HG03175 (cell line): ENCODE measurements at regions not wholly inside any gene's neighbourhood (a gene's known extent, or its start where the extent isn't known, plus 50 kb on each side); places are given as distances from the start of the nearest gene placed in this dataset.
"Not testable (repeated sequence)": the region's sequence is repeated elsewhere in the genome, so short reads cannot be mapped to it uniquely, and the experiment has no call there.

Source experiments
- ATAC-seq: cut with Tn5 transposase; IDR thresholded peaks from one replicate; pipeline ENCODE4 v1.9.1; 2021; ENCODE audit warnings: mild to moderate bottlenecking, moderate library complexity; ENCODE audit not compliant: unreplicated experiment

DNA sequence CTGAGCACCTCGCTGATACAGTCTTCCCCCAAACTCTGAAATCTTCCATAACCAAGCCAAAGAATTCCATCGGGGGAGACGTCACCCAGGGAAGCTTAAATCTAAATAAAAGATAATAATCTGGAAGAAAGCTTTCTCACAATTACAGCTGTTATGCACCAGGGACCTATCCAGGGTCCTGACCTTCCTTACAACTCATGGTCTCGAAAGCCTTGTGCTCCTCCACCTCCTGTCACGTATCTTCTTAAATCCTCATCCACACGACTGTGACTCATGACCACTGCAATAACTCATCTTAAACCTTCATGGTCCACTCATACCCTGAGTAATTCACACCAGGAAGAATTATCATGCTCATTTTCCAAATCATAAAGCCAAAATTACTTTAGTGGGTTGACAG lies 166.8 kb upstream of the FRG1 start:
- ATAC-seq = no peak

DNA sequence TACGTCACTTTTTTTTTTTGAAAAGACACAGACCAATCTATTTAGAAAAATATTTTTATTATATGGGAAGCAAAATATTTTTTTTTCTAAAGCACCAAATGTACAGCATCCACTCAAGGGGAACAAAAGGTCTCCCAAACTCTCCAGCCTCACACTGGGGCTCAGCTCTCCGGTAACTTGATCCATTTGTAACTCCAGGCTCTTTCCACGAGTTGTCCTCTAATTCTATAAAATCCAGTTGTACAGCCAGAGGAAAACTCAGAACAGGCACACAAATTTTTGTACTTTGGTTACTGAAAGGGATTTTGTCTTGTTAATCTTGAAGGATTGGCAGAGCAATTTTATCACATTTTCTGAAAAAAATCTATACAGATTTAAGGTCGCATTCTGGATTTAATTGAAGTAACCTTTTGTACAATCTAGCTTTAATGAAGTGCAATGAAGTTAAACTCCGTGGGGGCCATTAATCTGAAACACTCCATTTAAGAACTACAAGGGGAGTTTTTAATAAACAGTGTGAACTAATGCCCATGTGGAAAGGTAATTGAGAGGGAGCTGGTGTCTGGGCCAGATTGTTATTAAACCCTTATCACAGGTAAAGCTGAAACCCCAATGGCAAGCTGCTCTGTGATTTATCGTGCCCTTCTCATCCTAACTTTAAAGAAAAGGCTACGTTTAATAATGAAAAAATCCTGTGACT lies 161.2 kb upstream of the FRG1 start:
- ATAC-seq = no peak

DNA sequence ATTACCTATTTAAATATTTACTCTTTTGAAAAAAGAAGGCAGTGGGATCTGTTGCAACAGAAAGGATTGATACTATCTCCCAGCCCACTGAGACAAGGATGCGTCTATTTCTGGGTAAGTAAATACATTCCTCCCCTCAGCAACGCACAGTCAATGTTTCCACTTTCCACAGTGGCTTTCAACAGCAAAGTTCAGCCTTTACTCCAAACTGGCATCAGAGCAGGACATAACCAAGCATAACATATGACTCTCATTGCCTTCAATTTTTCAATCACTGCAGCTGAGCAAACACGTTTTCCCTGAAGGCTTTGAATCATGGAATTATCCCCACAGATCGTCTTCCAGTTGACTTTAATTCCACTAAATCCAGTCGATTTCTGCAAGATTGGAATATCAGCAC lies 160.3 kb upstream of the FRG1 start:
- no peak for ATAC-seq

DNA sequence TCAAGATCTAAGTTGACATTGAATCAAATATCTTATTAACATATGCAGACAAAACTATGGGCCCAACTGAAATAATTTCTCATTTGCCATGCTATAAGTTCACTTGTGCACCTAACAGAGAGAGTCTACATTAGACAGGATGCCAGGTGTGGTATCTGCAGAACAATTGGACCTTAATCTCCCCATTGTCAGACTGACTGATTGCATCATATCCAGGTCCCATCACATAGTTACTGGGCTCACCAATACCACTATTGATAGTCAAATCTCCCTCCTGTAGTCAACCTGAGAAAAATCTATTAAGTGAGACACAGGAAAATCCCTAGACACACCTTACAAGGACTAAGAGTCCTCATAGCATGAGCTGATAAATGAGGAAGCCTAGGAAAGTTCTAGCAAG lies 156.0 kb upstream of the FRG1 start:
- ATAC-seq = no peak

DNA sequence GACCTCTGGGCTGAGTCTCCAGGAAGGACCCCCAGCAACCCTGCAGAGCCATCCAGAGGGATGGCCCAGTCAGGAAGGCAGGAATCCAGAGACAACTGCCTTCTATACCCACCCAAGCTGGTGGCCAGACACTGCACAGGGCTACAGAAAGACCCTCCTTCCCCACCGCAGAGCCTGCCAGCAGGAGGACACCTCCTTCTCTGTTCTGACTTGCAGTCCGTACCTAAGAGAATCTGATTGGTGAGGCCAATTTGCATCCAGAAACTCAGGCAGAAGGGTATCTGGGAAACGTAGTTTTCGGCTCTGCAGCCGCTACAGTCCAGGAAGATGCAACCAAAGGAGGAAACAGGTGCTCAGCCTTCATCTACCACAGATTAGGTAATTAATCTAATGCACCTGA lies 155.4 kb upstream of the FRG1 start:
- no peak for ATAC-seq

DNA sequence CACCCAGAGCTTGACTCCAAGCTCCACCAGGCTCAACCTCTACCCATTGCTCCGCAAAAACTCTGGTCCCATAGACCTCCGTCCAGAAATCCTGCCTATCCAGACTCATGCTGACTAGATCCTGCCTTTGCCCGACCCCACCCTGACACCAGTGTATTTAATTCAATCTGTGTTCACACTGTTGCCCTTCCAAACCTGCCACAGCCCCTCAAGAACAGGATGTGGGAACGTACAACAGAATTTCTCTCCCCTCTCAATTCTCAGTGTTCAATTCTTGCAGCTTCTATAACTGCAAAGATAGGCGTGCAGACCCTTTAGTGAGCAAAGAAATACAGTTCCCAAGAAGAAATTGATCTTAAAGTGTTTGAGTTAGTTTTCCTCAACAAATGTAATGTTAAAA lies 154.2 kb upstream of the FRG1 start:
- no peak for ATAC-seq

DNA sequence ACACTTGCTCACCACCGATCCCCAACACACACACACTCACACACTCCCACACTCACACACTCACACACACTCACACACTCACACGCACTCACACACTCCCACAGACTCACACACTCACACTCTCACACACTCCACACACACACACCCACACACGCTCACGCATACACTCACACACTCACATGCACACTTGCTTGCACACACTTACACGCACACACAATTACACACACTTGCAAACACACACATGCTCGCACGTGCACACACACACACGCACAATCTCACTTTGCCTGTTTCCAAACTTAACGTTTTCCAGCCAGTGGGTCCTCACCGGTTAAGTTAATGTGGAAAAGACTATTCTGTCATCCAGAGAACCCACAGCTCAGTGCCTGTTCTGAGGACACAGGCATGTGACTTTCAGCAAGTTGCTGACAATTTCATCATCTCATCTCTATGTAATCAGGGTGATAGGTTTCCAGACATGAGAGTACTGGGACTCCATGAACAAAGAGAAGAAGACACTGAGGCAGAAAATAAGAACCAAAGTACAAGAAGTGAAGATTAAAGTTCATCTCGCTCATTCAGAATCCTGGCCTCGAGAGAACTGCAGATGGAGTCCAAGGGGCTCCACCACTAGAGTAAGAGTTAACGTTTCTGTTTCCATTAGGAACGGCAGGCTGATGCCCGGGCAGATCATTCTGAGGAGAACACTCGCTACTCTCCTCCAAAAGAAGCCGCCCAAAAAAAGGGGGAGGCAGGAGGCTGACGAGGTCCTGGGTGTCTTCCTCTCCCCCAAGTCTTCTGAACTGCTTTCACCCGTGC lies 153.2 kb upstream of the FRG1 start:
- ATAC-seq = no peak

DNA sequence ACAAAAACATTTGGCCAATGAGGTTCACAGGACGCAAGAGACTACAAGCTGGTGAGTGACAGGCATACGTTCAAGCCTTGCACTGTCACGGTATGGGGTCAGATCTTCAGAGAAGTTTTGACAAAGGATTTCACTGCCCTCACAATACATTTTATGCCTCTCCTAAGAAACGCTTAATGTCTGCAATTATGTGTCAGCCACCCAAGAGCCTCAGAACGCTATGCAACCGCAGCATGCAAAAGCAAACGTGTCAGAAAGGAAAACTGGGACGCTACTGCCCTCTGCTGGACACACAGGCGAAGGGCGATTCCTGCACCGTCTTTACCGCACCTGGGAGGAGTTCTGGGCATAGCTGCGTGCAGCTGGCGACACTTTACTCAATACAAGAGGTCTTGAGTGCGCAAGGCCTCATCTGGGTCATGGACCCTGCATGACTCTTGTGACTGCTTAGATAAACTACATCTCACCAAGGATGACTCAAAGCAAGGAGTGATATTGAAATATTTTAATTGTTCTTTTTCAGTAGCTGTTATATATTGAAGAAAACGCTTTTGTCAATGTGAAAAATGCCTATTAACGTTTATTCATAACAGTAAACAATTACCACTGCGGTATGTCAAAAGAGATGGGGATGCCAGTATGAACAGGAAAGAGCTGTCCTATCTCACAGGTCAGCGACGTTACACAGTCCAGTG lies 147.6 kb upstream of the FRG1 start:
- peak; percentile 92 for ATAC-seq

DNA sequence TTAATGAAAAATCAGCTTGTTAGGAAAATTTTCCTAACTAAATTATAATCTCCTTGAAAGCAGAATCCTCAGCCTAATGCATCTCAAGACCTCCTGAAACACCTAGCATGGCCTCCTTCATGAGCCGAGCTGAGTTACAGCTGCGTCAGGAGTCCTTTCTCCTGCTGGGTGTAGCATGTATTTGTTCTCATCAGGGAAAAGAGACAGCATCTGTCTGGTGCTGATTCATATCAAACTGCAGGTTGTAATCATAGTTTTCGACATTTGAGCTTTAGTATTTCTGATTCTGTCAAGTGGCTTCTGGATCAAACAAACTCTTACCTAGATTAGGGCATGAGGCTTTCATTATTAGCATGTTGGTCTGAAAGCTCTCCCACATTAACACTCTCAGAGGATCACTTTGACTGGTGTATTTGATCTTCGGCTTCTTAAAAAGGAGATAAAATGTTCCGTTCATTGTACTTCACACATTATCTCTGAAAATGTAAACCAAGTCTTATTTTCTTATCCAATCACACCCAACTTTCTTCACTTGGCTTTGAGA lies 140.1 kb upstream of the FRG1 start:
- ATAC-seq = no peak

DNA sequence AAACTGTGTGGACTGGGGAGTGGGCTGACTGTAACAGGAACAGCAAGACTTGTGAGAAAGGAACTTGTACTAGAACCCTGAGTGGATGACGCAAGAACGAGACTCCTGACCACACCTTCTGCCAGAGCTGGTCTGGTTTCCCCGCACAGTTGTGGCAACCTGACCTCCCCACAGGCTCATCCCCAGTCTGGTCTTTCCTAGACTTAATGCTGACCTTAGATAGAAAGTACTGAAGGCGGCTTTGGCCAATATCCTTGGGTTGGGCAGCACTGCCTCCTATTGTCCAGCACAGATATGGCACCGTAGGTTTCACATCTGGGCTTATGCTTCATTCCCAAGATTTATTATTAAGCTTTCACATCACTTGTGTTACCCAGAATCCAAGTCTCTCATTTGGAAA lies 137.8 kb upstream of the FRG1 start:
- no peak for ATAC-seq

DNA sequence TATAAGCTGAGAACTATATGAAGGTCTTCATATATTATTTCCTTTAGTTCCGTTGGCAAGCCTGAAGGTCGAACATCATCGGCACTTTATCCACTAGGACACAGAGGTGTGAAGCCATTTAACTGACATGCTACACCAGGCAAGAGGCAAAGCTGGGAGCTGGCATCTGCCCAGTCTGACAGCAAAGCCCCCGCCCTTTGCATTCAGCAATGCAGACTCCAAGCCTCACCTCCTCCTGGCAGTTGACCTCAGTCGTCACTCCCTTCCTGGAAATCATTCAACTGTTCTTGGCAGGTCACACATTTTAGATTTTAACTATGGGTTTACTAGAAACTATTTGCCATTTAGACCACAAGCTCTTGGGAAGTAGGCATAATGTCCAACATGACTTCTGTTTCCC lies 135.8 kb upstream of the FRG1 start:
- ATAC-seq = no peak

DNA sequence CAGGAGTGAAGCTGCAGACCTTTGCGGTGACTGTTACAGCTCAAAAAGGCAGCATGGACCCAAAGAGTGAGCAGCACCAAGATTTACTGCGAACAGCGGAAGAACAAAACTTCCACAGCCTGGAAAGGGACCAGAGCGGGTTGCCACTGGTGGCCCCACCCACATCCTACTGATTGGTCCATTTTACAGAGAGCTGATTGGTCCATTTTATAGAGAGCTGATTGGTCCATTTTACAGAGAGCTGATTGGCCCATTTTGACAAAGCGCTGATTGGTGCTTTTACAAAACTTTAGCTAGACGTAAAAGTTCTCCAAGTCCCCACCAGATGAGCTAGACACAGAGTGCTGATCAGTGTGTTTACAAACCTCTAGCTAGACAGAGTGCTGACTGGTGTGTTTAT lies 134.2 kb upstream of the FRG1 start:
- ATAC-seq = no peak

DNA sequence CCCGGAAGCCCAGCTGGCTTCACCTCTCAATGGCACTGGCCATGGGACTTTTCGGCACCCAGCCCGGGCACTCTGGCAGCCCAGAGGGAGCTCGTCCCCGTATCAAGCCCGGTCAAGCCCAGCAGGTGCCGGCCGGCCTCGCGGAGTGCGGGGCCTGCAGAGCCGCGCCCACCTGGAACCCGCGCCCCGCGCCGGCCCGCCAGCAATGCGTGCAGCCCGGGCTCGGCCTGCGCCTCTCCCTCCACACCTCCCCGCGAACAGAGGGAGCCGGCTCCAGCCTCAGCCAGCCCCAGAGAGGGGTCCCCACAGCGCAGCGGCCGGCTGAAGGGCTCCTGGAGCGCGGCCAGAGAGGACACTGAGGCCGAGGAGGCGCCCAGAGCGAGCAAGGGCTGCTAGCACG lies 133.6 kb upstream of the FRG1 start:
- ATAC-seq = no peak

DNA sequence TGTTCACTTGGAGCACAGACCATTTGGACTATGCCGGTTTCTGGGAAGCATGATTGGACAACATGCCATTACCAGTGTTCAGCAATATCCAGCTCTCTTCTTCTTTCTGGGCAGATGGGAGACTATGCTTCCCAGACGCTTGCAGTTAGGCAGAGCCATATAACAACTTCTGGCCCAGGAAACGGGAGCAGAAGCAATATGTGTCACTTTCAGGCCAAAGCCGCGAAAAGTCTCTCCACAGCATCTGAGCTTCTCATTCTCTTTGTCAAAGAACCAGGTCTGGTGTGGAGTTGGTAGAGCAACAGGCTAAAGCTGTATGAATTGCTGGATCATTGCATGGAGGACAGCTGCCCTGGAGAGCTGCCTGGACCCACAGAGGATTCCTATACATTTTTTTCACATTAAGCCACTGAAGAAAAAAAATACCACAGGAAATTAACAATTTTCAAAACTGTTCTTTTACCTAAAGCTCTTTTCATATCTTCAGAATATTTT lies 131.4 kb upstream of the FRG1 start:
- ATAC-seq = no peak

DNA sequence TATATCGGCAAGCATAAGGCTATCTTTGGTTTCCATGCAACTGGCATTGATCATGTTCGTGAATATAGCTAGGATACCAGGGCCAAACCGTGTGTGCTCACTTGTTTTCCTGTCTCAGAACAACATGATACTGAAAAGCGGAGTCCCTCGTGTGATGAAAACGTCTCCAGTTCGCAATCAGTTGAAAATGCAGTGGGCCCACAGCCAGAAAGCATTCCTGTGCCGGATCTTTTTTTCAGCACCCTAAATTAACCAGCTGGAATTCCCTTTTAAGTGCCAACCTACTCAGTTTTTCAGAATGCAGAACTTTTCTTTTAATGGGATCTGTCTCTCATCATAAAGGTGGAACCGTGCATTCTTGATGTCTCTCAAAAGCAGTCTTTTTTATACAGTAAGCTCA lies 130.8 kb upstream of the FRG1 start:
- ATAC-seq = no peak

DNA sequence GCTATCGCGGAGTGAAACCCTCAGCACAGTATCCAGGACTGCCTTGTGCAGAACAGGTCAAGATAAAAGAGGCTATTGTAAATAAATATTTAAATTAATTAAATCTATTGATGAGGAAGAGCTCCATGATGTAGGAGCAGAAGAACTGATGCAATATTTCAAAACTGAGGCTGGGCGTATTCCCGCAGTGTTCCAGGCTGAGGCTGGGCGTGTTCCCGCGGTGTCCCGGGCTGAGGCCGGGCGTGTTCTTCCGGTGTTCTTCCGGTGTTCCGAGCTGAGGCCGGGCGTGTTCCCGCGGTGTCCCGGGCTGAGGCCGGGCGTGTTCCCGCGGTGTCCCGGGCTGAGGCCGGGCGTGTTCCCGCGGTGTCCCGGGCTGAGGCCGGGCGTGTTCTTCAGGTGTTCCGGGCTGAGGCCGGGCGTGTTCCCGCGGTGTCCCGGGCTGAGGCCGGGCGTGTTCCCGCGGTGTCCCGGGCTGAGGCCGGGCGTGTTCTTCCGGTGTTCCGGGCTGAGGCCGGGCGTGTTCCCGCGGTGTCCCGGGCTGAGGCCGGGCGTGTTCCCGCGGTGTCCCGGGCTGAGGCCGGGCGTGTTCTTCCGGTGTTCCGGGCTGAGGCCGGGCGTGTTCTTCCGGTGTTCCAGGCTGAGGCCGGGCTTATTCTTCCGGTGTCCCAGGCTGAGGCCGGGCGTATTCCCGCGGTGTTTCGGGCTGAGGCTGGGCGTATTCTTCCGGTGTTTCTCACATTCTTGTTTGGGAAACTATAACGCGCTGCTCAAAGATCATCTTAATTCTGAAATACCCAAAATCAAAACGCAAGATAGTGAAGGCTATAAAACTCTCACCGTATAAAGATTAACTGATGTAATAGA lies 130.1 kb upstream of the FRG1 start:
- ATAC-seq = not testable (repeated sequence)

DNA sequence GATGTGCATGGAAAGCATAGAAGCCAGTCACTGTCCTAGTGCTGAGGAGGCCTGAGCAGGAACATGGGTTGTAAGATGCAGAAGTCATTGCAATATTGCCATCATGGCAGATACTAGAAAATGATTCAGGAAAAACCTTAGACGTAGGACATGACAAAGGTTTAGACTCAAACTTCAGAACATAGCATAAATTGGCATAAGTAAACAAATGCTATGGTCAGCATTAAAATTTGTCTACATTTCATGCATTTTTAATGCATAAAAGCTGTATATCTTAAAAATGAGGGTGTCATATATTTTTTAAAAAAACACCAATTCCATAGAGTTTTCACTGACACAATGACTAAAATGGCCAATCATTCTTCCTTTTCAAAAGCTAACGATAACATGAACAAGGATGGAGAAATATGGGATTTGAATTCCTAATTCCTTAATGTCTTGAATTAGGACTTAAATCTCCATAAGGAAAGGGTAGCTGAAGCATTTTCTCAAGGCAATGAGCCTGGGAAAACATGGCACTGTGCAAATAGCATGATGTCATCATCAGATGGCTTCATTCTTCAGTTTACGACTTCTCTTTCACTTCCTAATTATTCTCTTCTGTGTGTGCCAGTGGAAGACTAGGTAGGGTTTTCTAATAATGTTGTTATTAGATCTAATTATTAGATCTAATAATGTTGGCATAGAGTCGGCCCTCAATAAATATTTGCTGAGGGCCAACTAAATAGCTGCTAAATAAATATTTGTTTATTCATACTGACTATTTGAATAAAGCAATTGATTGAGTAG lies 125.1 kb upstream of the FRG1 start:
- no peak for ATAC-seq

DNA sequence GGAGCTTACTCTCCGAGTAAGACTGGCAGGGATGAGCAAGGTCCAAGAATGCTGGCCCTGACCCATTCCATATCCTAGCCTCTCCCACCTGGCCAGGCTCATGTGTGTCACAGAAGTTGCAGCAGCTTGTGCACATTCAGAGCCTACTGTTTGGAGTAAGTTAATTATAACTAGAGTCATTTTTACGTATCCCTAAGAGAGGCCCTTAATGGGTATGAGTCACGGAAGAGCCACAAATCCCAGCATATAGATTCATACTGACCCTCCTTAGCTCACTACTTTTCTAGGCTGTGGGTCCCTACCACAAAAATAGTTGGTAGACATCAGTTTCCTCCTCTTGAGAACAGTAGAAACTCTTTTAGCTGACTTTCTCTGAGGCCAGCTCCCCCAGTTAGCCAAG lies 118.3 kb upstream of the FRG1 start:
- no peak for ATAC-seq

DNA sequence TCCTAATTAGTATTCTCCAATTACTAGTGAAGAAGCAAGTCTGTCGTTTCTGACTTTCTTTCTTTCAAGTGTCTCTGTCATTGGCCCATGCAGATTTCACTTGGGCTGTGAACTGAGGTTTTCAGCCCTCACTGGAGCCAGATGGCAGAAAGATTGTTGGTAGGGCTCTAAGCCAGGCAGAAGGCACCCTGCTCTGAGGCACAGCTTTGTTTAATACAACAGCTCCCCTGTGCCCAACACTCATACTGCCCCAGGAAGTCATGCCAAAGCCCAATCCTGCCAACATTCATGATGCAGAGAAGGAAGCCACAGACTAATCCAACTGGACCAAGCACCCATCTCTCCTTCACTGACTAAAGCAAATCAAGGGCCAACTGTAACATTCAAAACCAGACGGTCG lies 117.1 kb upstream of the FRG1 start:
- no peak for ATAC-seq

DNA sequence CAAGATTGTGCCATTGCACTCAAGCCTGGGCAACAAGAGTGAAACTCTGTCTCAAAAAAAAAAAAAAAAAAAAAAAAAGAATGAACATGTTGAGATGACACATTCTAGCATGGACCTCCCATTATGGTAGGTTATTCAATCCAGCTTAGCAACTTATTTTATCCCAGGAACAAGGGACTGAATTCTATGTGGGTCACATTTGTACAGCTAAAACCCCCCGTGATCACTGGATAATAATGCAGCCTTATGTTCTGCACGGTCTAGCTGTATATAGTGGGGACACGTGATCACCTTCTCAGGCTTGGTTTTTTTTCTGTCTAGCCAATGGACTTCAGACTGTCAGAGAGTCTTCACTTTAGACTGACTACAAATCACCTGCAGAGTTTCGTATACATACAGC lies 115.2 kb upstream of the FRG1 start:
- ATAC-seq = no peak
